ENCODE measurements at regions not wholly inside any gene's neighbourhood (a gene's known extent, or its start where the extent isn't known, plus 50 kb on each side); places are given as distances from the start of the nearest gene placed in this dataset.

- no peak for DNase-seq (ENCODE audit: low spot score)
Observed at GRCh38 chr20:51335329-51335841, 207.1 kb downstream of the NFATC2 start.

- DNase-seq (ENCODE audit: low spot score): no peak
Observed at GRCh38 chr20:51334609-51335008, 207.9 kb downstream of the NFATC2 start.

- DNase-seq (ENCODE audit: low spot score): no peak
Observed at GRCh38 chr20:51333971-51334370, 208.5 kb downstream of the NFATC2 start.

GRCh38 chr20:51333446-51333845, 209.1 kb downstream of the NFATC2 start:
- DNase-seq (ENCODE audit: low spot score): no peak

- DNase-seq (ENCODE audit: low spot score): no peak
Observed at GRCh38 chr20:51331481-51331880, 211.0 kb downstream of the NFATC2 start.

- DNase-seq (ENCODE audit: low spot score): no peak
Observed at GRCh38 chr20:51329845-51330244, 212.7 kb downstream of the NFATC2 start.

- DNase-seq (ENCODE audit: low spot score): no peak
Observed at GRCh38 chr20:51327251-51327841, 215.2 kb downstream of the NFATC2 start.

GRCh38 chr20:51326201-51326819, 216.2 kb downstream of the NFATC2 start:
- peak; percentile 32 for DNase-seq (ENCODE audit: low spot score)

GRCh38 chr20:51322164-51322707, 220.3 kb downstream of the NFATC2 start:
- DNase-seq (ENCODE audit: low spot score): no peak

GRCh38 chr20:51321343-51322163, 221.0 kb downstream of the NFATC2 start:
- DNase-seq (ENCODE audit: low spot score): no peak

- DNase-seq (ENCODE audit: low spot score): no peak
Observed at GRCh38 chr20:51319522-51319921, 223.0 kb downstream of the NFATC2 start.

- DNase-seq (ENCODE audit: low spot score): peak; percentile 50
Observed at GRCh38 chr20:51318058-51318949, 224.2 kb downstream of the NFATC2 start.

- DNase-seq (ENCODE audit: low spot score): no peak
Observed at GRCh38 chr20:51315390-51315789, 227.1 kb downstream of the NFATC2 start.

GRCh38 chr20:51313358-51313827, 229.1 kb downstream of the NFATC2 start:
- DNase-seq (ENCODE audit: low spot score): no peak

GRCh38 chr20:51312480-51312783, 230.1 kb downstream of the NFATC2 start:
- no peak for DNase-seq (ENCODE audit: low spot score)

GRCh38 chr20:51311636-51312479, 230.7 kb downstream of the NFATC2 start:
- DNase-seq (ENCODE audit: low spot score): no peak

- DNase-seq (ENCODE audit: low spot score): no peak
Observed at GRCh38 chr20:51310216-51310615, 232.3 kb downstream of the NFATC2 start.

GRCh38 chr20:51309128-51309527, 233.4 kb downstream of the NFATC2 start:
- no peak for DNase-seq (ENCODE audit: low spot score)

- peak; percentile 76 for DNase-seq (ENCODE audit: low spot score)
Observed at GRCh38 chr20:51306521-51307358, 235.8 kb downstream of the NFATC2 start.

Measured in SK-N-DZ (cell line).